ENCODE measurements at regions not wholly inside any gene's neighbourhood (a gene's known extent, or its start where the extent isn't known, plus 50 kb on each side); places are given as distances from the start of the nearest gene placed in this dataset.

- TF ChIP-seq CTCF (IDR thresholded peaks at IDR 0.05) (no peak), POLR2A (IDR thresholded peaks at IDR 0.05) (no peak)
Measured at GRCh38 chr10:78956391-78956790, 112.4 kb upstream of the ZMIZ1 start.

Data from testis (tissue), 2 donors.